ENCODE measurements at regions not wholly inside any gene's neighbourhood (a gene's known extent, or its start where the extent isn't known, plus 50 kb on each side); places are given as distances from the start of the nearest gene placed in this dataset.

DNA sequence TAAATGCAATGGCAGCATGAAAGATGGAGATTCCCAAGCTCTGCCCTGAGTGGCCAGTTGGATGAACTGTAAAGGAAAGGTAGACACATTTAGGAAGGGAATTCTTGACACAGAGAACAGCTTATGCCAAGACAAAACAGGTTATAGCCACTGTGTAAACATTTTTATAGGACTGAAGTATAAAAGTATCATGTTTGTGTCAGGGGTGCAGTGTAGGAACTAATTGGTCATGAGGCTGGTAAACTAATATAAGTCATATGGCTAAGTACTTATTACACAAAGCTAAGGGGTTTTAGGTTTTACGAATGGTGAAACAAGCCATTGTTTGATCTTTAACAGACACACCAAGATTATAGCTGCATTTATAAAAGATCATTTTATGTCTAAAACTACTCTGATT lies 207.7 kb upstream of the SLC16A7 start:
- no peaks in the 10 kb centered on the region for H4K20me1 ChIP-seq (ENCODE audit: control insufficient read depth, insufficient read depth, low read depth, low read length)
- no peaks in the 10 kb centered on the region for H3K27me3 ChIP-seq (ENCODE audit: control insufficient read depth, low read length)
- H3K4me1 ChIP-seq (ENCODE audit: control insufficient read depth, low read length), result no peaks in the 10 kb centered on the region
- H3K79me2 ChIP-seq (ENCODE audit: control insufficient read depth, low read length), result no peaks in the 10 kb centered on the region
- H3F3A ChIP-seq (ENCODE audit: control insufficient read depth, insufficient read depth), result no peaks in the 10 kb centered on the region
- no peaks in the 10 kb centered on the region for H3K36me3 ChIP-seq (ENCODE audit: control insufficient read depth, low read length)
- TF ChIP-seq EZH2phosphoT487 (IDR thresholded peaks at IDR 0.05; ENCODE audit: borderline replicate concordance, low read length), result no peak
- TF ChIP-seq, protein P1, sequence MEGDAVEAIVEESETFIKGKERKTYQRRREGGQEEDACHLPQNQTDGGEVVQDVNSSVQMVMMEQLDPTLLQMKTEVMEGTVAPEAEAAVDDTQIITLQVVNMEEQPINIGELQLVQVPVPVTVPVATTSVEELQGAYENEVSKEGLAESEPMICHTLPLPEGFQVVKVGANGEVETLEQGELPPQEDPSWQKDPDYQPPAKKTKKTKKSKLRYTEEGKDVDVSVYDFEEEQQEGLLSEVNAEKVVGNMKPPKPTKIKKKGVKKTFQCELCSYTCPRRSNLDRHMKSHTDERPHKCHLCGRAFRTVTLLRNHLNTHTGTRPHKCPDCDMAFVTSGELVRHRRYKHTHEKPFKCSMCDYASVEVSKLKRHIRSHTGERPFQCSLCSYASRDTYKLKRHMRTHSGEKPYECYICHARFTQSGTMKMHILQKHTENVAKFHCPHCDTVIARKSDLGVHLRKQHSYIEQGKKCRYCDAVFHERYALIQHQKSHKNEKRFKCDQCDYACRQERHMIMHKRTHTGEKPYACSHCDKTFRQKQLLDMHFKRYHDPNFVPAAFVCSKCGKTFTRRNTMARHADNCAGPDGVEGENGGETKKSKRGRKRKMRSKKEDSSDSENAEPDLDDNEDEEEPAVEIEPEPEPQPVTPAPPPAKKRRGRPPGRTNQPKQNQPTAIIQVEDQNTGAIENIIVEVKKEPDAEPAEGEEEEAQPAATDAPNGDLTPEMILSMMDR (IDR thresholded peaks at IDR 0.05; ENCODE audit: low read depth, low read length, poor library complexity, severe bottlenecking), result no peak
- no peaks in the 10 kb centered on the region for H3K9me3 ChIP-seq (ENCODE audit: control insufficient read depth, insufficient read depth, low read length)
- H3K4me3 ChIP-seq (ENCODE audit: low read length), result no peak overlapping the region
- H3K4me2 ChIP-seq (ENCODE audit: low read length), result no peak overlapping the region
- no peaks in the 10 kb centered on the region for H3K9me2 ChIP-seq (replicated peaks; ENCODE audit: control insufficient read depth, low read length)
- H3K27ac ChIP-seq (ENCODE audit: low read depth, low read length), result no peak overlapping the region

DNA sequence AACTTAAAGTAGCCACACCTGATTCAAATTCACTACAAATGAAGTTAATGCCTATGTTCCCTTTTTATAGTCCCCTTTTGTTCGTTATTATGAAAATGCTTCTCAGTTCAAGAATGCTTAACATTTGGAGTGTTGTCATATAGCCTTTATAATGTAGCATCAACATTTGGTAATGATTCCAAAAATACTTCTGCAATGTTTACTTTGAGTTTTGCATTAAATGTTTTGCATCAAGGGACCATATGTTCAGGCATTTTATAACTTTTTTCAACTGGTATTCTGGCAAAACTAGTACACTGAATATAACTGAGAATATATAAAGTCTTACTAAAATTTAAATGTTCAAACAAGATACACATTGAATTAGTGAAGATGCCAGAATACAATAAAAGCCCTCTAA lies 209.6 kb upstream of the SLC16A7 start:
- no peaks in the 10 kb centered on the region for H3K36me3 ChIP-seq (ENCODE audit: control insufficient read depth, low read length)
- no peaks in the 10 kb centered on the region for H3F3A ChIP-seq (ENCODE audit: control insufficient read depth, insufficient read depth)
- no peak overlapping the region for H3K4me2 ChIP-seq (ENCODE audit: low read length)
- H3K27me3 ChIP-seq (ENCODE audit: control insufficient read depth, low read length), result no peaks in the 10 kb centered on the region
- TF ChIP-seq, protein P1 (IDR thresholded peaks at IDR 0.05; ENCODE audit: low read depth, low read length, poor library complexity, severe bottlenecking), result no peak
- no peak for TF ChIP-seq EZH2phosphoT487 (IDR thresholded peaks at IDR 0.05; ENCODE audit: borderline replicate concordance, low read length)
- H3K9me3 ChIP-seq (ENCODE audit: control insufficient read depth, insufficient read depth, low read length), result no peaks in the 10 kb centered on the region
- no peaks in the 10 kb centered on the region for H3K79me2 ChIP-seq (ENCODE audit: control insufficient read depth, low read length)
- no peaks in the 10 kb centered on the region for H3K4me1 ChIP-seq (ENCODE audit: control insufficient read depth, low read length)
- no peak overlapping the region for H3K27ac ChIP-seq (ENCODE audit: low read depth, low read length)
- no peaks in the 10 kb centered on the region for H4K20me1 ChIP-seq (ENCODE audit: control insufficient read depth, insufficient read depth, low read depth, low read length)
- no peaks in the 10 kb centered on the region for H3K9me2 ChIP-seq (replicated peaks; ENCODE audit: control insufficient read depth, low read length)
- H3K4me3 ChIP-seq (ENCODE audit: low read length), result no peak overlapping the region

DNA sequence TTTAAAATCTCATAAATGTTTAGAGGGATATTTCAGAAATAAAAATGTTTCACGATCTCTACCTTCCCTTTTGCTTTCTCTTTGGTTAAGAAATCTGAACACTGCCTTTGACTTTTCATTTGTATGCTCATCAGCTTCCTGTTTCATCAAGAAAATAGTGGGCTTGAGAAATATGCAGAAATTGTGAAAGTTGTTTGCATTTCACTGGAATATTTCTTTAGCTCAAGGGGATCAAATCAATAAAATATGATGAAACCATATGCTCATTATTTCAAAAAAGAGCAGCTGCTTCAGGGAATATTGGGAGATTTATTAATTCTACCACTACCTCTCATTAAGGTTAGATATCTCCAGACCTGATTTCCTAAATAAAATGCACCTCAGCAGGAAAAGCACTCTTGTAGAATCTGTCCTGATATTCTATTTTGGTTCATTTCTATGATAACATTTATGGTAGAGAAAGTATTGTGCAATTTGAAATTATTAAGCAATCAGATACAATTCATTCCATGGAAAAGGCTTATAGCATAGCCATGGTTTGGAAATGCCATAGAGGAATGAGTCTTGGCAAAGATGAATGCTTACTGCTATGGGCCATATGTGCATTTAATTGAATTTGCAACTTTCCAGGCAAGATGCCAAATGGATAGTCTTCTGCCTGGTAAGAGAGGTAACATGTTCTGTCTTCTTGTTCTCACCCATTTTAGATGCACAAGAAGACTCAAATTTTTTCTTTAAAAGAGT lies 212.6 kb upstream of the SLC16A7 start:
- Histone ChIP-seq H3F3A (ENCODE audit: control insufficient read depth, insufficient read depth) (no peaks in the 10 kb centered on the region), H3K79me2 (ENCODE audit: control insufficient read depth, low read length) (no peaks in the 10 kb centered on the region), H3K9me2 (replicated peaks; ENCODE audit: control insufficient read depth, low read length) (no peaks in the 10 kb centered on the region), H3K27me3 (ENCODE audit: control insufficient read depth, low read length) (no peaks in the 10 kb centered on the region), H3K27ac (ENCODE audit: low read depth, low read length) (no peak overlapping the region), H3K9me3 (ENCODE audit: control insufficient read depth, insufficient read depth, low read length) (no peaks in the 10 kb centered on the region), H3K4me3 (ENCODE audit: low read length) (no peak overlapping the region), H3K36me3 (ENCODE audit: control insufficient read depth, low read length) (no peaks in the 10 kb centered on the region), H3K4me1 (ENCODE audit: control insufficient read depth, low read length) (no peaks in the 10 kb centered on the region), H4K20me1 (ENCODE audit: control insufficient read depth, insufficient read depth, low read depth, low read length) (no peaks in the 10 kb centered on the region), H3K4me2 (ENCODE audit: low read length) (no peak overlapping the region)
- TF ChIP-seq EZH2phosphoT487 (IDR thresholded peaks at IDR 0.05; ENCODE audit: borderline replicate concordance, low read length), result no peak
- TF ChIP-seq, protein P1 (IDR thresholded peaks at IDR 0.05; ENCODE audit: low read depth, low read length, poor library complexity, severe bottlenecking), result no peak
